MM.1S (cell line): ENCODE measurements at regions not wholly inside any gene's neighbourhood (a gene's known extent, or its start where the extent isn't known, plus 50 kb on each side); places are given as distances from the start of the nearest gene placed in this dataset.

Experiments used
- DNase-seq: peaks from one replicate; pipeline ENCODE4 v3.0.0-alpha.2; 2015
- H2AFZ ChIP-seq: fragments of 300-600 bp; sonication (generic); 2 replicates; pipeline ENCODE4 v1.6.0; 2016; ENCODE audit warnings: antibody characterized with exemption, low read length
- H3F3A ChIP-seq: fragments of 300-600 bp; sonication (generic); 2 replicates; pipeline ENCODE4 v1.6.1; 2016; ENCODE audit warnings: mild to moderate bottlenecking, antibody characterized with exemption, low read length, moderate library complexity, mixed read lengths; ENCODE audit not compliant: insufficient read depth
- H3K27ac ChIP-seq: fragments of 300-600 bp; sonication (generic); 2 replicates; pipeline ENCODE4 v1.5.1; 2016; ENCODE audit warnings: mild to moderate bottlenecking, low read length
- H3K27me3 ChIP-seq: fragments of 300-600 bp; sonication (generic); replicated peaks from 2 replicates; pipeline ENCODE4 v1.6.0; 2016; ENCODE audit warnings: low read length; ENCODE audit not compliant: insufficient read depth
- H3K36me3 ChIP-seq: fragments of 300-600 bp; sonication (generic); replicated peaks from 2 replicates; pipeline ENCODE4 v1.6.1; 2016; ENCODE audit warnings: mild to moderate bottlenecking, low read length, mixed read lengths; ENCODE audit not compliant: insufficient read depth
- H3K4me1 ChIP-seq: fragments of 300-600 bp; sonication (generic); 2 replicates; pipeline ENCODE4 v1.6.1; 2016; ENCODE audit warnings: low read length, mixed read lengths
- H3K4me2 ChIP-seq: fragments of 300-600 bp; sonication (generic); 2 replicates; pipeline ENCODE4 v1.6.0; 2016; ENCODE audit warnings: low read depth, low read length
- H3K4me3 ChIP-seq: fragments of 300-600 bp; sonication (generic); 2 replicates; pipeline ENCODE4 v1.5.1; 2016; ENCODE audit warnings: low read length, mixed read lengths
- H3K79me2 ChIP-seq: fragments of 300-600 bp; sonication (generic); 2 replicates; pipeline ENCODE4 v1.6.1; 2016; ENCODE audit warnings: mixed run types, low read length, mixed read lengths
- H3K9ac ChIP-seq: fragments of 300-600 bp; sonication (generic); 2 replicates; pipeline ENCODE4 v1.6.1; 2016; ENCODE audit warnings: low read length, mixed read lengths
- H3K9me2 ChIP-seq: fragments of 300-600 bp; sonication (generic); replicated peaks from 2 replicates; pipeline ENCODE4 v1.6.1; 2016; ENCODE audit warnings: mild to moderate bottlenecking, low read length, mixed read lengths; ENCODE audit not compliant: insufficient read depth
- H3K9me3 ChIP-seq: fragments of 300-600 bp; sonication (generic); replicated peaks from 2 replicates; pipeline ENCODE4 v1.6.1; 2016; ENCODE audit warnings: mild to moderate bottlenecking, low read length, mixed read lengths; ENCODE audit not compliant: insufficient read depth
- H4K20me1 ChIP-seq: fragments of 300-600 bp; sonication (generic); 2 replicates; pipeline ENCODE4 v1.6.1; 2016; ENCODE audit warnings: mild to moderate bottlenecking, low read length, moderate library complexity, mixed read lengths; ENCODE audit not compliant: insufficient read depth
- CTCF ChIP-seq: fragments of 300-600 bp; sonication (generic); IDR thresholded peaks from 2 replicates; pipeline ENCODE4 v1.5.1; 2016; ENCODE audit warnings: antibody characterized with exemption, low read length, mixed read lengths
- EZH2 ChIP-seq: fragments of 300-600 bp; sonication (generic); optimal IDR thresholded peaks from 2 replicates; pipeline ENCODE3; 2017; ENCODE audit warnings: low read depth, mild to moderate bottlenecking, antibody characterized with exemption, low read length, mixed read lengths
- EZH2phosphoT487 ChIP-seq: fragments of 300-600 bp; sonication (generic); IDR thresholded peaks from 2 replicates; pipeline ENCODE4 v1.6.1; 2018; ENCODE audit warnings: antibody characterized with exemption, low read length

GRCh38 chr2:186256540-186256939 lies 229.5 kb upstream of the ZC3H15 start:
- H3K9me2 ChIP-seq = no peaks in the 10 kb centered on the region
- no peak overlapping the region for H3K27ac ChIP-seq
- no peaks in the 10 kb centered on the region for H3K36me3 ChIP-seq
- DNase-seq = peak; percentile 47
- no peak overlapping the region for H3K4me2 ChIP-seq
- TF ChIP-seq EZH2 (no peak), CTCF (peak; percentile 60)
- no peak overlapping the region for H3K4me3 ChIP-seq
- H4K20me1 ChIP-seq = no peaks in the 10 kb centered on the region
- H3K4me1 ChIP-seq = no peaks in the 10 kb centered on the region
- H3K9me3 ChIP-seq = no peaks in the 10 kb centered on the region
- no peak overlapping the region for H2AFZ ChIP-seq
- no peaks in the 10 kb centered on the region for H3K79me2 ChIP-seq
- H3K9ac ChIP-seq = no peak overlapping the region
- H3K27me3 ChIP-seq = no peaks in the 10 kb centered on the region
- H3F3A ChIP-seq = no peaks in the 10 kb centered on the region

GRCh38 chr2:186263673-186264250 lies 222.3 kb upstream of the ZC3H15 start:
- Histone ChIP-seq H3K27ac (no peak overlapping the region), H3K27me3 (no peaks in the 10 kb centered on the region), H4K20me1 (no peaks in the 10 kb centered on the region), H3K9ac (no peak overlapping the region), H3F3A (no peaks in the 10 kb centered on the region), H3K9me3 (no peaks in the 10 kb centered on the region), H3K9me2 (no peaks in the 10 kb centered on the region), H3K36me3 (no peaks in the 10 kb centered on the region), H3K4me1 (no peaks in the 10 kb centered on the region), H3K4me2 (no peak overlapping the region), H3K79me2 (no peaks in the 10 kb centered on the region), H2AFZ (no peak overlapping the region), H3K4me3 (no peak overlapping the region)
- DNase-seq = no peak
- TF ChIP-seq EZH2phosphoT487 = no peak
- no peak for TF ChIP-seq CTCF
- no peak for TF ChIP-seq EZH2

- H3K36me3 ChIP-seq = no peaks in the 10 kb centered on the region
- H3K4me3 ChIP-seq = no peak overlapping the region
- H2AFZ ChIP-seq = no peak overlapping the region
- no peaks in the 10 kb centered on the region for H3K9me2 ChIP-seq
- DNase-seq = no peak
- H3K9ac ChIP-seq = no peak overlapping the region
- H3F3A ChIP-seq = no peaks in the 10 kb centered on the region
- no peaks in the 10 kb centered on the region for H3K27me3 ChIP-seq
- no peak overlapping the region for H3K27ac ChIP-seq
- H3K4me1 ChIP-seq = no peaks in the 10 kb centered on the region
- H3K79me2 ChIP-seq = no peaks in the 10 kb centered on the region
- H3K9me3 ChIP-seq = no peaks in the 10 kb centered on the region
- H3K4me2 ChIP-seq = no peak overlapping the region
- no peaks in the 10 kb centered on the region for H4K20me1 ChIP-seq
- TF ChIP-seq CTCF (no peak), EZH2phosphoT487 (no peak), EZH2 (no peak)
These were observed 216.5 kb upstream of the ZC3H15 start for GRCh38 chr2:186269536-186269935.
